Right renal cortex interstitium (tissue), 3 donors: ENCODE measurements at regions not wholly inside any gene's neighbourhood (a gene's known extent, or its start where the extent isn't known, plus 50 kb on each side); places are given as distances from the start of the nearest gene placed in this dataset.
A peak's percentile ranks its signal among the peaks of the same experiment; 100 is the strongest.

ENCODE experiments used
- DNase-seq, 3 donors: peaks; one replicate each; pipeline ENCODE4 v3.0.0-alpha.2; 2013; ENCODE audit warnings: low read depth in 3 of 3, low spot score in 2 of 3

- DNase-seq = no peak
Observed at GRCh38 chr3:182185313-182185712, 473.6 kb downstream of the SOX2 start.

DNA sequence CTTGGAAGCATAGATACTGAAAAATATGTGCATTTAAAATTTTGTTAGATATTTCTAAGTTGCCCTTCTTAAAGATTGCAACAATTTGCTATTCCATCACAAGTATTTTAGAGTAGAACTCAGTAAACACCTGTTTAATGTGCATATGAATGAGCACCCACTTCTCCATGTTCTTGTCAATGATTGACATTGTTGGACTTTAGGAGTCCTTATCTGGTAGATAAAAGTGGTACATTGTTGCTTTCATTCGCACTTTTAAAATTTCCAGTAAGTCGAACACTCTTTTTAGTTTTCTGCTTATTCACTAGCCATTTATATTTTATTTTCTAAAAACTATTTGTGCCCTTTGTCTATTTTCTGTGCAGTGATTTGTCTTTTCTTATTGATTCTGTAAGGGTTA, 478.3 kb downstream of the SOX2 start:
- no peak for DNase-seq

DNA sequence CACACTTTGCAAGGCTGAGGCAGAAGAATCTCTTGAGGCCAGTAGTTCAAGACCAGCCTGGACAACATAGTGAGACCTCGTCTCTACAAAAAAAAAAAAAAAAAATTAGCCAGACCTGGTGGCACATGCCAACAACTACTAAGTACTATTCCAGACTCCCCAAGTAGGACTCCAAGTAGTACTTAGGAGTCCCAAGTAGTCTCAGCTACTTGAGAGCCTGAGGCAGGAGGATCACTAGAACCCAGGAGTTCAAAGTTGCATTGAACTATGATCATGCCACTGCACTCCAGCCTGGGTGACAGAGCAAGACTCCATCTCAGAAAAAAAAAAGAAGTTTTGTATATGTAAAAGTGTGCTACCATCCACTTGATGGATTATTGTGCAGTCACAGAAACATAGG, 486.6 kb downstream of the SOX2 start:
- DNase-seq = no peak

- DNase-seq = no peak
Observed at GRCh38 chr3:182201456-182202168, 489.9 kb downstream of the SOX2 start.

DNA sequence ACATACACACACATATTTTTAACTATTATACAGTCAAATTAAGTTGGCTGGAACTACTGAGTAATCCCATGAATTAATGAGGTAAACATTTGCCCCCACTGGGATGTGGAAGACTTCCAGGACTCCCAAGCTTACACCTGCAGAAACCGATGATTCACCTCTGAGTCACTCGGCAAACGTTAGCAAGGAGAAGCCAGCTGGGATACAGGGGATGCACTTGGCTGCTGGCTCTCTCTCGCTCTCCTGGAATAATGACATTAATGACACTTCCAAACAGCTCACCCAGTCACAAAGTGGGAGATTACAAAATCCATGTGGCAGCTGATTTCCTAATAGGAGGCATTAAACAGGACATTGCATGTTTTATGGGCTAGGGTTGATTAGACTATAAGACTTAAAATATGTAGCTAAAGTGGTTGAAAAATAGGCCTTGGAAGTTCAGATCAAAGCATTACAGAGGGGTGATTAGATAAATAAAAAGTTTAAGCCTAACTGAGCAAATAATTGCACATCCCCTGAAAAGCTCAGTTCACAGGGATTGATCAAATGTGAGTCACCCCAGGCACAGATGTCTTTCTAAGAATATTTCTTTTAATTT, 500.9 kb downstream of the SOX2 start:
- DNase-seq = no peak

DNA sequence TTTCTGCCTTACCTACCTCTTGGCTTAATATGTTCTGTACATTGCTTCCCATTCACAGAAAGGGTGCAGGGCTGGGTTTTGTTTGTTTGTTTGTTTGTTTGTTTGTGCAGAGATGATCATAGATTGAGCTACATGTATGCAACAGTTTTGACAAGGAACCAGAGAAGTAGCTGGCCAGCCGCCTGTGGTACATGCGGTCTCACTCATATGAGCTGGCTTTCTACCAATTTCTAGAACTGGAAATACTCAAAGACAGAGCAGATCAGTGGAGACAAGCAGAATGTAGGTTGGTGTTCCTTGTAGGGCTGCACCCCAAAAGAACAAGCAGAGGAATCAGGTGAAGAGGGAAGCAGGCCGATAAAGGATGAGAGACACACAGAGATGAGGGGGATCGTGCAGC, 502.7 kb downstream of the SOX2 start:
- no peak for DNase-seq

DNA sequence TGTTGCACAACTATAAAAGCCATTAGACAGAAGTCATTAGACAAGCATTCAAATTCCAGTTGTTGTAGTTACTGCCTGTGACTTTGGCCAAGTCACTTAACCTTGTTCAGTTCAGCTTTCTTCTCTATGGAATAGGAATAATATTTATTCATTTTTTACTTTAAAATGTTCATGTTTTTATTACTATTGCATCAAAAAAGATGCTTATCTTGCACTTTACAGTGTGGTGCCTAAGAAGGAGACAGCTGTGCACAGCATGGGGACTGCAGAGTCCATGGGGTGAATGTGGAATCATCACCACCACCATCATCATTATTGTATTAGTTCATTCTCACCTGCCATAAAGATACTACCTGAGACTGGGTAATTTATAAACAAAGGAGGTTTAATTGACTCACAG, 504.2 kb downstream of the SOX2 start:
- no peak for DNase-seq

DNA sequence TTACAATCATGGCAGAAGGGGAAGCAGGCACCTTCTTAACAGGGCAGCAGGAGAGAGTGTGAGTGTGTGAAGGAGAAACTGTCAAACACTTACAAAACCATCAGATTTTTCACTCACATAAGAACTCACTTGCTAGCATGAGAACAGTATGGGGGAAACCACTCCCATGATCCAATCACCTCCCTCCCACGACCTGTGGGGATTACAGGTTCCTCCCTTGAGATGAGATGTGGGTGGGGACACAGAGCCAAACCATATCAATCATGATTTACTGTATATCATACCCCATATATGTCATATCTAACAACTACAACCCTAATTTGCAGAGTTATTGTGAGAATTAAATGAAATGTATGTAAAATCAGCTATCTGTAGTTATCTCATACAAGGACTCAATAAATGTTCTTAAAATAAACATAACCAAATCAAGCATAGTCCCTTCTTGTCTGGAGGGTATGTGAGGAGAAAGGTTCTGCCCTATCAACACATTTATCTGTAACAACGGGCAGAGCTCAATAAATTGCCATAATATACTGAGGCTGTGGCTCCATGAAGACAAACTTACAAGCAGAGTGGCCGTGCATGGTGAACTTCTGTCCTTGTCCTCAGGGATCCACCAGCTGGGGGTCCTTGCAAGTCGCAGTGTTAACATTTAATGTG, 504.7 kb downstream of the SOX2 start:
- no peak for DNase-seq

- DNase-seq = no peak
Observed at GRCh38 chr3:182220013-182220412, 508.3 kb downstream of the SOX2 start.

- DNase-seq = no peak
Observed at GRCh38 chr3:182220471-182220870, 508.7 kb downstream of the SOX2 start.

DNA sequence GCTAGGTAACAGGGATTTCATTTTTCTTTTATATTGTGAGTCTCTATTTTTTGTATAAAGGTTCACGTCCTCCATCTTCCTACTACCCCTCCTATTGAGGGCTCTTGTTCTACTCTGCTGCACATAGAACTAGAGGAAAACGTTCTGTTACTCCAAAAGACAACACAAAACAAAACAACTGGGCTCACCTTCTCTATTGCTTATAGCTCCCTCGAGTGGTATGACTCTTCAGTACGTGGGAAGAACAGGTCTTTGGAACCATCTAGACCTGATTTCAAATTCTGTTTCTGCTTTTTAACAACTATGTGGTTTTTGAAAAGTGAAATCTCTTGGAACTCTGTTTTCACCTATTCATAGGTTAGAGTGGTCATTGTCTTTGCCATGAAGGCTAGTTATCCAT, 515.3 kb downstream of the SOX2 start:
- DNase-seq = no peak

DNA sequence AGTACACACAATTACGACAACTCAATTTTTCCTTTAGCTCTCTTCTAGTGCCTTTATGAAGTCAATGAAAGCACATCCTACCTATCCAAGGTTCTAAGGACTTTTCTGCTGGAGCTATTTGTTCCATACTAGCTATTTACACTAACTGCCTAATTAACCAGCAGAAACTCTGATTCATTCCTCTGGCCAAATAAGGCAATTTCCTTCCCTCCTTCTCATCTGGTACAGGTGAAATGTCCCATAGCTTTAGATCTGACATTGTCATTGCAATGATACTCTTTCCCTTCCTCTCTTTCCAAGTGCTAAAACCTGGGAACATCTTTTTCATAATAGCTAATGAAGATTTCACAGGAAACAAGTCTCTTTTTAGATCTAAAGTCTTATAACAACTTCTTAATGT, 521.7 kb downstream of the SOX2 start:
- no peak for DNase-seq

GRCh38 chr3:182233957-182234356, 522.2 kb downstream of the SOX2 start:
- no peak for DNase-seq

GRCh38 chr3:182234881-182235280, 523.2 kb downstream of the SOX2 start:
- DNase-seq = no peak

DNA sequence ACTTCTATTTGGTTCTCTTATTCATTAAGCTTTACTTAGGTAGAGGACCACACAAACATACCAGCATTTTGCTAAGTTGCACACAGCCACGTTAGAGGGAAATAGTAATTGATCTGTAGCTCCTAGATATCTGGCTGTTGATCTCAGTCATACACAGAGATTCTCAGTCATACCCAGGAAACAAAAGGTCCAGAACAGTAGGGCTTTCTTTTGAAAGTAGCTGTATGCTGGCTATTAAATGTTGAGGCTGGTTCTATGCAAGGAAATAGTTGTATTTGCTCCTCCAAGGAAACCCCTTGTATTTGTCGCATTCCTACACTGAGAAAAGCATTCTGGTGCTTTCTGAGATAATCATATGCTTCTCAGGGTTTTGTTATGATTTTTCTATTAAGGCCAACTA, 523.8 kb downstream of the SOX2 start:
- no peak for DNase-seq

DNA sequence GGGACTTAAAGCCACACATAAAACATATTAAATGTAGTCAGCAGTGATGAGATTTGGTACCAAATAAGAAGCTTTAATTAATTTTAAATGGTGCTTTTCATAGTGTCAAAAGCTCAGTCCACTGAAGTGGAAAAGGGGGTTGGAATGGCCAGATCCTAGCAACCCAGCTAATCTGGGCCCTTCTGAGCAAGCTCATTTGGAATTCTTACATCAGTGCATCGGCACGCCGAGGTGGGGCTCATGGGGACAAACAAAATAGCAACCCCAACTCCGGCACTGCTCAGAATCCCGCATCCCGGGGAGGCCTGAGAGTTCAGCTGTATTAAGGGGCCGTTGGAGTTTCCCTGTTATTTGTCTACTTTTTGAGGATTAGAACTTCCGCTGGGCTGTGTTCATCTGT, 526.4 kb downstream of the SOX2 start:
- DNase-seq = no peak

DNA sequence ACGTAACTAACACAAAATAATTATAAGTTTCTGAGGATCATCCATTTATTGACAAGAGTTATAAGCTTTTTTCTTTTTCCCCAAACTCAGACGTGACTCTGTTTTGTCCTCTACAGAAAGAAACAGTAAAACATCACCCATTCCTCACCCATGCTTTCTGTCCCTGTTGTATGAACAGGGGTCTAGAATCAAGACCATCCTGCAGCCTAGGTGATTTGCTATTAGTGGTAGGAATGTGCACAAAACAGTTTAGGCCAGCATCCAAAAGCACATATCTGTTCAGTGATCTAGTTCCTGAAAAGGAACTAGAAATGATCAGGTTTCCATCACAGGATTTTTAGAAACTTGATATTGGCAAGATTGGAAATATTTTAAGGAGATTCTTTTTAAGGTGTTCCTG, 527.6 kb downstream of the SOX2 start:
- DNase-seq = no peak

GRCh38 chr3:182240474-182240873, 528.7 kb downstream of the SOX2 start:
- no peak for DNase-seq

DNA sequence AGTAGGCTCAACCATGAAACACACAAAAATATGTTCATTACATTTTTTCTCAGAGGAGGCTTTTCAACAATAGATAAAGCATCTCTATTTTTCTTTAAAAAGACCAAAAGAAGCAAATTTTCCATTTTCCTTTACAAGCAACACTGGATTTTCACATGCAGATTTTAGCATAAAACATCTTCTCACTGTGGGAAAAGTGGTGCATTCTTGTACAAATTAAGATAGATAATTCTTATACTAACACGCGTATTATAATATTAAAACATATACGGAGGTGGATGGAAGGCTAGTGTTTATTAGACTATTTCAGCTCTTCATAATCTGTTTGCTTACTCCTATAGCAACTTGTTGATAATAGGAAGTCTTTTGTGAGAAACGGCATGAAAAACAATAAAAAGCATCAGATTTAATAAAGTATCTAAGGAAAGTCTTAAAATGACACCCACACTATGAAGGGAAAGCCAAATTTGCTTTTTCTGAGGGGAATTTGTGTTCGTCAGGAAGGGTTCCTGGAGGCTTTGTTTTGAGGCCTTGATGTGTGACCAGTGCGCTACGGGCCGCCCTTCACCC, 529.6 kb downstream of the SOX2 start:
- no peak for DNase-seq

DNA sequence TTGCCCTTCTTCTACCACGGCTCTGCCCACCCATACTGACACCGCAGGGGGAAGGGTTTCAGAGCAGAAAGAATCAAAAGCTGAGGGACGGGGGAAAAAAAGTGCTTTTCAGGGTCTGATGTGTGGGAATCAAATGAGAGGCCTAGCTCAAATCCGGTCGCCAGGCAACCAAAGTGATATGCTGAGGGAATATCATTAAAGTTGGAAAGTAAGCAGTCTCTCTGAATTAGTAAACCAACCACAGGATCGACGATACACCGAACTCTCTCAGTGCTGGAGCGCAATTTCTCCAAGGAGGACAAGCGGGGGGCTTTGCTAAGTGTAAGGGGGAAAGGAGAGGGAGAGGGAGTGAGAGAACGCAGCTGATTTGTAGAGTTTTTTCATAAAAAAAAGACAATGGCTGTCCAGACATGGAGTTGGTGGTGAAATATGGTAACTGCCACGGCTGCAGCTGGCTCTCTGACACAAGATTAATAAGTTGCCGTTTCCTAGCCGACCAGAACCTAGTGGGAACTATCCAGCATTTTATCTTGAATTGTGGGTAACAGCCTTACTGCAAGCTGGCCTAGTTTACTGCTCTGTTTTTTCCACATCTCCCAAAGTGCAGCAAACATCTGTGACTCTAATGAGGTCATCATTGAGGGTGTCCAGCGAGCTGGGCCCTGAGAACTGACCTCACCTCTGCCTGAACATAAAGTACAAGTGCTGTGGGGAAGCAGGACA, 530.2 kb downstream of the SOX2 start:
- peak in 1 of 3 donors; percentile 59 for DNase-seq

DNA sequence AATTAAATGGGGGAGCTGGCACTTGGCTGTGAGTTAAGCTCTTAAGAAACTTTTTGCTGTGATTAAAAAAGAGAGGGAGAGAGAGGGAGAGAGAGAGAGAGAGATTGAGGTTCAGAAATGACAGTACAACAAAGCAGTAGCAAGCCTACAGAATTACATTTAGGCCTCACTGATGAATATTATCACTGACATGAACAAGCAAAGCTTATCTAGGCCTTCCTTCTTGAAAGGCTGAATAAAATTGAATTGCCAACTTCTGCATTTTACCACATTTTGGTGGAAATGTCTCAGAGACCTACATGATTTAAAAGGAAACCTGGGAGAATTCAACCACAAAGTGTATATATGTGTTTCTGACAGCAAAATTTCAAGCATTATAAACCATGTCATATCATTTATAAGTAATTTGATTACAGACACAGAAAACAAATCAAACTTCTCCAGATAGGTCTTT, 530.8 kb downstream of the SOX2 start:
- no peak for DNase-seq
